SU-DHL-6 (cell line): ENCODE measurements at regions not wholly inside any gene's neighbourhood (a gene's known extent, or its start where the extent isn't known, plus 50 kb on each side); places are given as distances from the start of the nearest gene placed in this dataset.

Experiments
- EZH2phosphoT487 ChIP-seq: fragments of 200-600 bp; sonication (generic), shearing (Covaris generic); conservative IDR thresholded peaks from 2 replicates; pipeline ENCODE4 v1.6.1; 2018; ENCODE audit warnings: mild to moderate bottlenecking, antibody characterized with exemption, low read length, moderate library complexity, mixed read lengths
- TF ChIP-seq, protein P1 (sequence below): fragments of 200-600 bp; sonication (generic); IDR thresholded peaks from one replicate; pipeline ENCODE4 v1.5.1; 2017; ENCODE audit warnings: antibody characterized with exemption, mild to moderate bottlenecking, low read length, moderate library complexity; ENCODE audit not compliant: insufficient read depth, poor library complexity, severe bottlenecking

DNA sequence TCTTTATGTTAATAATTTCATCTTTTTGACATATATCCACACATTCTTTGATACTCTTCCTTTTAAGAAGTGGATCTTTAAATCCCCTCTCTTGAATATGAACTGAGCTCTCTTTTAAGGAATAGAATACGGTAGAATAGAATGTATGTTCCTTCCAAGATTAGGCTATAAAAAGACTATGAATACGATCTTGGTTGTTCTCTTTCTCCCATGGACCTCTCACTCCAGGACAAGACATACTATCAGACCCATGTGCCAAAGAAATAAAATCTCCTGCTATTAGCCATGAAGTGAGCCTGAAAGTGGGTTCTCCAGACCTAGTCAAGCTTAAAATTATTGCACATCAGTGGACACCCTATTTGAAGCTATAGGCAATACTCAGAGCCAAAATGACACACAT, 392.2 kb upstream of the ANO3 start:
- TF ChIP-seq, protein P1, sequence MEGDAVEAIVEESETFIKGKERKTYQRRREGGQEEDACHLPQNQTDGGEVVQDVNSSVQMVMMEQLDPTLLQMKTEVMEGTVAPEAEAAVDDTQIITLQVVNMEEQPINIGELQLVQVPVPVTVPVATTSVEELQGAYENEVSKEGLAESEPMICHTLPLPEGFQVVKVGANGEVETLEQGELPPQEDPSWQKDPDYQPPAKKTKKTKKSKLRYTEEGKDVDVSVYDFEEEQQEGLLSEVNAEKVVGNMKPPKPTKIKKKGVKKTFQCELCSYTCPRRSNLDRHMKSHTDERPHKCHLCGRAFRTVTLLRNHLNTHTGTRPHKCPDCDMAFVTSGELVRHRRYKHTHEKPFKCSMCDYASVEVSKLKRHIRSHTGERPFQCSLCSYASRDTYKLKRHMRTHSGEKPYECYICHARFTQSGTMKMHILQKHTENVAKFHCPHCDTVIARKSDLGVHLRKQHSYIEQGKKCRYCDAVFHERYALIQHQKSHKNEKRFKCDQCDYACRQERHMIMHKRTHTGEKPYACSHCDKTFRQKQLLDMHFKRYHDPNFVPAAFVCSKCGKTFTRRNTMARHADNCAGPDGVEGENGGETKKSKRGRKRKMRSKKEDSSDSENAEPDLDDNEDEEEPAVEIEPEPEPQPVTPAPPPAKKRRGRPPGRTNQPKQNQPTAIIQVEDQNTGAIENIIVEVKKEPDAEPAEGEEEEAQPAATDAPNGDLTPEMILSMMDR = no peak
- no peak for TF ChIP-seq EZH2phosphoT487
